Loucy (cell line): ENCODE measurements at regions not wholly inside any gene's neighbourhood (a gene's known extent, or its start where the extent isn't known, plus 50 kb on each side); places are given as distances from the start of the nearest gene placed in this dataset.

Experiments used
- H2AFZ ChIP-seq: fragments of 200-600 bp; sonication (generic); 2 replicates; pipeline ENCODE4 v1.6.0; 2016; ENCODE audit warnings: antibody characterized with exemption, mild to moderate bottlenecking, low read length, moderate library complexity
- H3F3A ChIP-seq: fragments of 200-600 bp; 2 replicates; pipeline ENCODE4 v1.6.0; 2016; ENCODE audit warnings: antibody characterized with exemption, low read depth, mild to moderate bottlenecking
- H3K27me3 ChIP-seq: fragments of 200-600 bp; sonication (generic); 2 replicates; pipeline ENCODE4 v1.6.1; 2014; ENCODE audit warnings: low read length, mild to moderate bottlenecking; ENCODE audit not compliant: insufficient read depth, poor library complexity, severe bottlenecking
- H3K36me3 ChIP-seq: fragments of 200-600 bp; sonication (generic); 2 replicates; pipeline ENCODE4 v1.6.1; 2016; ENCODE audit warnings: low read length; ENCODE audit not compliant: insufficient read depth
- H3K4me1 ChIP-seq: fragments of 200-600 bp; sonication (generic); 2 replicates; pipeline ENCODE4 v1.5.1; 2014; ENCODE audit warnings: low read length, mild to moderate bottlenecking; ENCODE audit not compliant: insufficient read depth, poor library complexity, severe bottlenecking
- H3K4me2 ChIP-seq: fragments of 200-600 bp; sonication (generic); 2 replicates; pipeline ENCODE4 v1.6.0; 2014; ENCODE audit warnings: antibody characterized with exemption, low read length, low read depth, mild to moderate bottlenecking; ENCODE audit not compliant: poor library complexity, severe bottlenecking
- H3K4me3 ChIP-seq: fragments of 200-600 bp; sonication (generic); 2 replicates; pipeline ENCODE4 v1.5.1; 2014; ENCODE audit warnings: low read length, mild to moderate bottlenecking, mixed read lengths; ENCODE audit not compliant: poor library complexity, severe bottlenecking
- H3K79me2 ChIP-seq: fragments of 200-600 bp; sonication (generic); 2 replicates; pipeline ENCODE4 v1.6.1; 2014; ENCODE audit warnings: low read length; ENCODE audit not compliant: insufficient read depth
- H3K9ac ChIP-seq: fragments of 200-600 bp; sonication (generic); 2 replicates; pipeline ENCODE4 v1.6.0; 2014; ENCODE audit warnings: mild to moderate bottlenecking, low read depth, low read length, moderate library complexity; ENCODE audit not compliant: poor library complexity, severe bottlenecking
- H3K9me2 ChIP-seq: fragments of 200-600 bp; sonication (generic); replicated peaks from 2 replicates; pipeline ENCODE4 v1.6.1; 2016; ENCODE audit warnings: low read depth, low read length, mixed read lengths
- H3K9me3 ChIP-seq: fragments of 200-600 bp; sonication (generic); 2 replicates; pipeline ENCODE4 v1.6.1; 2014; ENCODE audit warnings: mild to moderate bottlenecking, antibody characterized with exemption, low read length, low read depth; ENCODE audit not compliant: insufficient read depth
- H4K20me1 ChIP-seq: fragments of 200-600 bp; sonication (generic); 2 replicates; pipeline ENCODE4 v1.6.0; 2014; ENCODE audit warnings: antibody characterized with exemption, low read length, mild to moderate bottlenecking; ENCODE audit not compliant: insufficient read depth, poor library complexity, severe bottlenecking
- EZH2phosphoT487 ChIP-seq: fragments of 200-600 bp; IDR thresholded peaks from 2 replicates; pipeline ENCODE4 v1.6.1; 2018; ENCODE audit warnings: antibody characterized with exemption, mild to moderate bottlenecking, moderate library complexity, borderline replicate concordance
- TF ChIP-seq, protein P1 (sequence below): fragments of 200-600 bp; sonication (generic); conservative IDR thresholded peaks from 2 replicates; pipeline ENCODE4 v1.5.1; 2014; ENCODE audit warnings: mild to moderate bottlenecking, antibody characterized with exemption, low read length

- Histone ChIP-seq H3K9ac (no peak overlapping the region), H3K4me1 (no peaks in the 10 kb centered on the region), H2AFZ (no peak overlapping the region), H3K27me3 (no peaks in the 10 kb centered on the region), H3K9me3 (no peaks in the 10 kb centered on the region), H4K20me1 (no peaks in the 10 kb centered on the region), H3K36me3 (no peaks in the 10 kb centered on the region), H3K4me2 (no peak overlapping the region), H3F3A (no peaks in the 10 kb centered on the region), H3K9me2 (no peaks in the 10 kb centered on the region), H3K4me3 (no peak overlapping the region), H3K79me2 (no peaks in the 10 kb centered on the region)
- TF ChIP-seq, protein P1, sequence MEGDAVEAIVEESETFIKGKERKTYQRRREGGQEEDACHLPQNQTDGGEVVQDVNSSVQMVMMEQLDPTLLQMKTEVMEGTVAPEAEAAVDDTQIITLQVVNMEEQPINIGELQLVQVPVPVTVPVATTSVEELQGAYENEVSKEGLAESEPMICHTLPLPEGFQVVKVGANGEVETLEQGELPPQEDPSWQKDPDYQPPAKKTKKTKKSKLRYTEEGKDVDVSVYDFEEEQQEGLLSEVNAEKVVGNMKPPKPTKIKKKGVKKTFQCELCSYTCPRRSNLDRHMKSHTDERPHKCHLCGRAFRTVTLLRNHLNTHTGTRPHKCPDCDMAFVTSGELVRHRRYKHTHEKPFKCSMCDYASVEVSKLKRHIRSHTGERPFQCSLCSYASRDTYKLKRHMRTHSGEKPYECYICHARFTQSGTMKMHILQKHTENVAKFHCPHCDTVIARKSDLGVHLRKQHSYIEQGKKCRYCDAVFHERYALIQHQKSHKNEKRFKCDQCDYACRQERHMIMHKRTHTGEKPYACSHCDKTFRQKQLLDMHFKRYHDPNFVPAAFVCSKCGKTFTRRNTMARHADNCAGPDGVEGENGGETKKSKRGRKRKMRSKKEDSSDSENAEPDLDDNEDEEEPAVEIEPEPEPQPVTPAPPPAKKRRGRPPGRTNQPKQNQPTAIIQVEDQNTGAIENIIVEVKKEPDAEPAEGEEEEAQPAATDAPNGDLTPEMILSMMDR, result no peak
- TF ChIP-seq EZH2phosphoT487, result no peak
Observed at GRCh38 chr1:207971331-207972219, 60.6 kb upstream of the CD34 start.

DNA sequence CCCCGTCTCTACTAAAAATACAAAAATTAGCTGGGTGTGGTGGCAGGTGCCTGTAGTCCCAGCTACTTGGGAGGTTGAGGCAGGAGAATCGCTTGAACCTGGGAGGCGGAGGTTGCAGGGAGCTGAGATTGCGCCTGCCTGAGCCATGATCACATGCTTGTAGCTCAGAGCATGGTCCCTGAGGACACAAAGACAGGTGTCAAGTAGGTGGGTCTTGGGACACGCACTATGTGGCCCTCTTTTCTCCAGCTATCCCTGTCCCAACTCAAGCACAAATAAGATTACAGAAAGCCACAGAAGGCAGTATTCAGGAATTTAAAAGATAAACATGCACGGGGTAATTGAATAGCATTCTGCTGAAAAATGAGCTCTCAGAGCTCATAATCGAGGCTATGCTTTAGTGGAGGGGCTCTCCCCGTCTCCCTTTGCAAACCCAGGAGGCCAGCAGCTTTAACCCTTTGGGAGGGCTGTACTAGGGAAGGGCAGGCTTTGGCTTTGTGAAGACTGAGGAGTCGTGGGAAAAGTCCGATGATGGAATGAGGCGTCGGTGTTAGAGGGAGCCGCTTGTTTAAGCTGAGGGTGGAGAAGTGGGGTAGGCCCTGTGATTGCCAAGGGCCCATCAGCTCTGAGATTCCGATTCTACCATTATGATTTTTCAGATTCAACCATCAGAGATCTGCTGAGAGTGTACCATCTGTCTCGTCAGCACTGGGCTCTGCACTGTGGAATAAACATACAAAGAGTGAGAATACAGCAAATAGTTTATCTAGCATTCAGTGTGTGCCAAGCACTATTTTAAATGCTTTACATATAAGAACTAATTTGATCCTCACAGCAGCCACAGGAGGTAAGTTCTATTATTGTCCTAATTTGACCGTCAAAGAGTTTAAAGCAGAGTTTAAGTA lies 59.7 kb upstream of the CD34 start:
- no peak overlapping the region for H3K9ac ChIP-seq
- no peaks in the 10 kb centered on the region for H3K27me3 ChIP-seq
- H4K20me1 ChIP-seq, result no peaks in the 10 kb centered on the region
- H3K79me2 ChIP-seq, result no peaks in the 10 kb centered on the region
- no peaks in the 10 kb centered on the region for H3K9me2 ChIP-seq
- no peaks in the 10 kb centered on the region for H3K4me1 ChIP-seq
- TF ChIP-seq, protein P1, result no peak
- TF ChIP-seq EZH2phosphoT487, result no peak
- H3K4me3 ChIP-seq, result no peak overlapping the region
- H3K4me2 ChIP-seq, result no peak overlapping the region
- H3F3A ChIP-seq, result no peaks in the 10 kb centered on the region
- H2AFZ ChIP-seq, result no peak overlapping the region
- H3K36me3 ChIP-seq, result no peaks in the 10 kb centered on the region
- H3K9me3 ChIP-seq, result no peaks in the 10 kb centered on the region

DNA sequence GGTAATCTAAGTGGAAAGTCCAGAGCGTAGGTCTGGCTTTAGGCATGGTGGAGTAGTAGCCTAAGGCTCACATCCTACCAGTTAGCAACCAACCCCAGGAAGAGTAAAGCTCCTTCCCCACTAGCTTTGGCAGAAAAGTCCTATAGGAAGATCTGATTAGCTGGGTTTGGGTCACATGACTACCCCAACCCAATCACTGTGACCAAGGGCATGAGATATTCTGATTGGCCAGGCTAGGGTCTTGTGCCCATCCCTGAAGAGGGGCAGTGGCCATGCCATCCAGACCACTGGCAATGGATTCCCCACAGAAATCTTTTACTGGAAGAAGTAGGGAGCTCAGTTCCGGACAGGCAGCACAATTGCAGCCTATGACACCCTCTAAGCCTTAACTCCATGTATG lies 58.6 kb upstream of the CD34 start:
- no peaks in the 10 kb centered on the region for H3K4me1 ChIP-seq
- no peak overlapping the region for H3K9ac ChIP-seq
- H3F3A ChIP-seq, result no peaks in the 10 kb centered on the region
- no peaks in the 10 kb centered on the region for H4K20me1 ChIP-seq
- H3K36me3 ChIP-seq, result no peaks in the 10 kb centered on the region
- no peak overlapping the region for H3K4me3 ChIP-seq
- TF ChIP-seq, protein P1, result no peak
- TF ChIP-seq EZH2phosphoT487, result no peak
- H3K9me3 ChIP-seq, result no peaks in the 10 kb centered on the region
- H3K27me3 ChIP-seq, result no peaks in the 10 kb centered on the region
- H3K4me2 ChIP-seq, result no peak overlapping the region
- no peaks in the 10 kb centered on the region for H3K79me2 ChIP-seq
- H2AFZ ChIP-seq, result no peak overlapping the region
- H3K9me2 ChIP-seq, result no peaks in the 10 kb centered on the region
